WTC11 (cell line): ENCODE measurements at regions not wholly inside any gene's neighbourhood (a gene's known extent, or its start where the extent isn't known, plus 50 kb on each side); places are given as distances from the start of the nearest gene placed in this dataset.

ENCODE experiments used
- ATAC-seq: fragments of 200-7000 bp; cut with Tn5 transposase; 2 replicates; pipeline ENCODE4 v1.10.0; 2021; ENCODE audit warnings: mild to moderate bottlenecking, moderate library complexity
- CTCF ChIA-PET: fragments of 300-600 bp; sonication (Branson Sonifier 250); formaldehyde crosslinking; loops from one replicate; lab custom pipeline; 2021; ENCODE audit warnings: antibody characterized with exemption; lab: Charles Lee
- POLR2A ChIA-PET: fragments of 350-600 bp; sonication (Branson Sonifier 250); formaldehyde crosslinking; loops from one replicate; lab custom pipeline; 2021; ENCODE audit warnings: antibody characterized with exemption; lab: Charles Lee
- DNase-seq: peaks from one replicate; pipeline ENCODE4 v3.0.0; 2021; ENCODE audit warnings: low spot score
- H3K27ac Mint-ChIP-seq: 2 replicates; pipeline ENCODE4 v1.8.0; 2021; ENCODE audit warnings: mixed read lengths
- H3K27me3 Mint-ChIP-seq: 2 replicates; pipeline ENCODE4 v1.8.0; 2021; ENCODE audit warnings: low read depth, mild to moderate bottlenecking, moderate library complexity, mixed read lengths
- H3K36me3 Mint-ChIP-seq: 2 replicates; pipeline ENCODE4 v1.8.0; 2021; ENCODE audit warnings: mixed read lengths
- H3K4me1 Mint-ChIP-seq: 2 replicates; pipeline ENCODE4 v1.8.0; 2022; ENCODE audit warnings: mixed read lengths
- H3K4me3 Mint-ChIP-seq: 2 replicates; pipeline ENCODE4 v1.8.0; 2021; ENCODE audit warnings: mild to moderate bottlenecking, moderate library complexity, mixed read lengths
- H3K9me3 Mint-ChIP-seq: 2 replicates; pipeline ENCODE4 v1.8.0; 2021; ENCODE audit warnings: mixed read lengths
- CBFB ChIP-seq: sonication (generic); formaldehyde crosslinking; IDR thresholded peaks from 2 replicates; pipeline ENCODE4 v1.8.1; 2022; ENCODE audit warnings: mild to moderate bottlenecking, low read depth, missing genetic modification reagents
- CREB1 ChIP-seq: sonication (generic); formaldehyde crosslinking; IDR thresholded peaks from 2 replicates; pipeline ENCODE4 v1.8.0; 2023; ENCODE audit warnings: mild to moderate bottlenecking, missing genetic modification reagents
- E2F4 ChIP-seq: sonication (generic); formaldehyde crosslinking; IDR thresholded peaks from 2 replicates; pipeline ENCODE4 v1.8.1; 2022; ENCODE audit warnings: low read depth, mild to moderate bottlenecking, moderate library complexity, missing genetic modification reagents, borderline replicate concordance
- EMX1 ChIP-seq: fragments of 250-450 bp; sonication (Bioruptor Pico); IDR thresholded peaks from 2 replicates; pipeline ENCODE4 v1.8.0; 2021; ENCODE audit warnings: mild to moderate bottlenecking
- FOXK1 ChIP-seq: sonication (generic); formaldehyde crosslinking; IDR thresholded peaks from 2 replicates; pipeline ENCODE4 v1.8.0; 2022; ENCODE audit warnings: mild to moderate bottlenecking, moderate library complexity, missing genetic modification reagents
- GABPB1 ChIP-seq: sonication (generic); formaldehyde crosslinking; IDR thresholded peaks from 2 replicates; pipeline ENCODE4 v1.8.1; 2023; ENCODE audit warnings: mild to moderate bottlenecking, missing genetic modification reagents
- IRF1 ChIP-seq: sonication (generic); formaldehyde crosslinking; IDR thresholded peaks from 2 replicates; pipeline ENCODE4 v1.8.0; 2023; ENCODE audit warnings: missing genetic modification reagents
- NFE2L1 ChIP-seq: sonication (generic); formaldehyde crosslinking; IDR thresholded peaks from 2 replicates; pipeline ENCODE4 v1.8.1; 2023; ENCODE audit warnings: missing genetic modification reagents
- NR1H2 ChIP-seq: sonication (generic); formaldehyde crosslinking; IDR thresholded peaks from 2 replicates; pipeline ENCODE4 v1.9.0; 2021; ENCODE audit warnings: mild to moderate bottlenecking, moderate library complexity, missing genetic modification reagents
- NR3C1 ChIP-seq: sonication (generic); formaldehyde crosslinking; conservative IDR thresholded peaks from 2 replicates; pipeline ENCODE4 v1.8.1; 2023; ENCODE audit warnings: low read depth, mild to moderate bottlenecking, missing genetic modification reagents
- PREB ChIP-seq: sonication (generic); formaldehyde crosslinking; IDR thresholded peaks from 2 replicates; pipeline ENCODE4 v1.8.1; 2022; ENCODE audit warnings: mild to moderate bottlenecking, missing genetic modification reagents, moderate library complexity, borderline replicate concordance
- RORB ChIP-seq: fragments of 250-450 bp; sonication (Bioruptor Pico); IDR thresholded peaks from 2 replicates; pipeline ENCODE4 v1.9.0; 2021; ENCODE audit warnings: mild to moderate bottlenecking
- TEAD1 ChIP-seq: sonication (generic); formaldehyde crosslinking; IDR thresholded peaks from 2 replicates; pipeline ENCODE4 v1.8.0; 2022; ENCODE audit warnings: mild to moderate bottlenecking, missing genetic modification reagents
- ZBTB21 ChIP-seq: sonication (generic); formaldehyde crosslinking; IDR thresholded peaks from 2 replicates; pipeline ENCODE4 v1.8.1; 2023; ENCODE audit warnings: mild to moderate bottlenecking, missing genetic modification reagents, borderline replicate concordance
- ZNF121 ChIP-seq: sonication (generic); formaldehyde crosslinking; IDR thresholded peaks from 2 replicates; pipeline ENCODE4 v1.8.0; 2023; ENCODE audit warnings: missing genetic modification reagents
- ZNF232 ChIP-seq: sonication (generic); formaldehyde crosslinking; IDR thresholded peaks from 2 replicates; pipeline ENCODE4 v1.8.0; 2022; ENCODE audit warnings: mild to moderate bottlenecking, missing genetic modification reagents
- ZNF263 ChIP-seq: sonication (generic); formaldehyde crosslinking; IDR thresholded peaks from 2 replicates; pipeline ENCODE4 v1.8.1; 2022; ENCODE audit warnings: low read depth, mild to moderate bottlenecking, moderate library complexity, missing genetic modification reagents
- ZNF317 ChIP-seq: sonication (generic); formaldehyde crosslinking; IDR thresholded peaks from 2 replicates; pipeline ENCODE4 v1.8.1; 2023; ENCODE audit warnings: low read depth, mild to moderate bottlenecking, moderate library complexity, missing genetic modification reagents, borderline replicate concordance
- ZNF671 ChIP-seq: fragments of 250-450 bp; sonication (Bioruptor Pico); IDR thresholded peaks from 2 replicates; pipeline ENCODE4 v1.8.0; 2021; ENCODE audit warnings: mild to moderate bottlenecking

- no peak for DNase-seq
- no peak overlapping the region for H3K27ac Mint-ChIP-seq
- POLR2A ChIA-PET: no interaction called here
- CTCF ChIA-PET: no interaction called here
- ATAC-seq: no peak
- no peaks in the 10 kb centered on the region for H3K36me3 Mint-ChIP-seq
- TF ChIP-seq TEAD1 (CRISPR knock-in tag): no peak
- no peak for TF ChIP-seq IRF1
- no peak for TF ChIP-seq GABPB1 (CRISPR knock-in tag)
- no peak for TF ChIP-seq ZBTB21
- no peak for TF ChIP-seq NR1H2 (CRISPR knock-in tag)
- no peak for TF ChIP-seq EMX1 (CRISPR knock-in tag)
- TF ChIP-seq NR3C1 (CRISPR knock-in tag): no peak
- TF ChIP-seq RORB (CRISPR knock-in tag): no peak
- TF ChIP-seq ZNF121 (CRISPR knock-in tag): no peak
- no peak for TF ChIP-seq CBFB (CRISPR knock-in tag)
- no peak for TF ChIP-seq E2F4
- no peak for TF ChIP-seq ZNF671
- no peak for TF ChIP-seq ZNF232 (CRISPR knock-in tag)
- no peak for TF ChIP-seq PREB (CRISPR knock-in tag)
- TF ChIP-seq ZNF263 (CRISPR knock-in tag): no peak
- no peak for TF ChIP-seq CREB1 (CRISPR knock-in tag)
- peaks cover 9% of the 10 kb centered on the region; the same call in 1 of the 2 replicates for H3K4me1 Mint-ChIP-seq
- H3K9me3 Mint-ChIP-seq: no peaks in the 10 kb centered on the region
- H3K4me3 Mint-ChIP-seq: no peak overlapping the region
- H3K27me3 Mint-ChIP-seq: no peaks in the 10 kb centered on the region
These were observed 636.5 kb upstream of the TBX3 start for GRCh38 chr12:115320451-115320850.

GRCh38 chr12:115319446-115320040 lies 635.6 kb upstream of the TBX3 start:
- Mint-ChIP-seq H3K4me3 (no peak overlapping the region), H3K4me1 (peaks cover 9% of the 10 kb centered on the region; the same call in 1 of the 2 replicates), H3K9me3 (peaks cover 4% of the 10 kb centered on the region; the same call in 1 of the 2 replicates), H3K27ac (no peak overlapping the region), H3K27me3 (no peaks in the 10 kb centered on the region), H3K36me3 (no peaks in the 10 kb centered on the region)
- TF ChIP-seq ZNF317 (CRISPR knock-in tag): no peak
- TF ChIP-seq CREB1 (CRISPR knock-in tag): no peak
- DNase-seq (no peak), ATAC-seq (no peak)
- ChIA-PET POLR2A (no interaction called here), CTCF (no interaction called here)

GRCh38 chr12:115313929-115314328 lies 630.0 kb upstream of the TBX3 start:
- POLR2A ChIA-PET: no interaction called here
- no peak for TF ChIP-seq FOXK1 (CRISPR knock-in tag)
- TF ChIP-seq NR3C1 (CRISPR knock-in tag): no peak
- no peak for TF ChIP-seq NFE2L1 (CRISPR knock-in tag)
- no peak for TF ChIP-seq PREB (CRISPR knock-in tag)
- no peak for DNase-seq
- no peaks in the 10 kb centered on the region for H3K4me1 Mint-ChIP-seq
- no peak overlapping the region for H3K27ac Mint-ChIP-seq
- no peak overlapping the region for H3K4me3 Mint-ChIP-seq
- peaks cover 7% of the 10 kb centered on the region; the same call in 1 of the 2 replicates for H3K9me3 Mint-ChIP-seq
- no peaks in the 10 kb centered on the region for H3K36me3 Mint-ChIP-seq
- ATAC-seq: no peak
- no peaks in the 10 kb centered on the region for H3K27me3 Mint-ChIP-seq
- CTCF ChIA-PET: interaction anchor here (1.1 kb wide), 1 partner anchor 143 kb away, joined by 3 read pairs; no protein-coding TSS in a partner anchor
